ENCODE measurements at regions not wholly inside any gene's neighbourhood (a gene's known extent, or its start where the extent isn't known, plus 50 kb on each side); places are given as distances from the start of the nearest gene placed in this dataset.
"Not testable (repeated sequence)": the region's sequence is repeated elsewhere in the genome, so short reads cannot be mapped to it uniquely, and the experiment has no call there.

GRCh38 chr4:116546759-116547158 lies 538.6 kb downstream of the TRAM1L1 start:
- DNase-seq = no peak

GRCh38 chr4:116544946-116545345 lies 540.4 kb downstream of the TRAM1L1 start:
- no peak for DNase-seq

GRCh38 chr4:116539744-116540143 lies 545.6 kb downstream of the TRAM1L1 start:
- no peak for DNase-seq

DNA sequence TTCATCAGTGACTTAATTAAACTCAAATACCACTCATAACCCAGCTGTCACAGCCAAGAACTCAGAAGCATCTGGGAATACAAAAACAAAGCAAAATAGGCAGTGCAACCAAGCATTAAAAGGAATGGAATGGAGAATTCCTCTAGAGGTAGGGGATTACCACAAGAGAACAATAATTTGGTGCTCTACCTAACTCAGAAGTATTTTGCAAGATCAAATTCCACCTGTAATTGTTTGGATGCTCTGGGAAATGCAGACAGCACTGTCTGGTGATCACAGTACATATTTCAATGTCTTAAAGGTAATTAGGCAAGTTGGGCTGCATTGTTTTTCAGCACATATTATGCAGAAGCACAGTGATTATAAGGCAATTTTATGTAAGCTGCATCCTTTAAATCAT lies 547.5 kb downstream of the TRAM1L1 start:
- no peak for DNase-seq

DNA sequence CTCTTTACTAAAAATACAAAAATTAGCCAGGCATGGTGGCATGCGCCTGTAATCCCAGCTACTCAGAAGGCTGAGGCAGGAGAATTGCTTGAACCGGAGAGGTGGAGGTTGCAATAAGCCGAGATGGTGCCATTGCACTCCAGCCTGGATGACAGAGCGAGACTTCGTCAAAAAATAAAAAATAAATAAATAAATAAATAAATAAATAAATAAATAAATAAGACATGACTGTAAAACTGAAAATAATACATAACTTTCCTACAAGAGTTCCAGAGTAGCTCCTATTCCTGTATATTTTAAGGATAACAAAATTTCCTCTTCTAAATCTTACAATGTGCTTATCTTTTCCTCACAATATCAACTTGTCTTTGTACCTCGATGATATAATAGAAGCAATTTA lies 549.4 kb downstream of the TRAM1L1 start:
- DNase-seq = not testable (repeated sequence)

DNA sequence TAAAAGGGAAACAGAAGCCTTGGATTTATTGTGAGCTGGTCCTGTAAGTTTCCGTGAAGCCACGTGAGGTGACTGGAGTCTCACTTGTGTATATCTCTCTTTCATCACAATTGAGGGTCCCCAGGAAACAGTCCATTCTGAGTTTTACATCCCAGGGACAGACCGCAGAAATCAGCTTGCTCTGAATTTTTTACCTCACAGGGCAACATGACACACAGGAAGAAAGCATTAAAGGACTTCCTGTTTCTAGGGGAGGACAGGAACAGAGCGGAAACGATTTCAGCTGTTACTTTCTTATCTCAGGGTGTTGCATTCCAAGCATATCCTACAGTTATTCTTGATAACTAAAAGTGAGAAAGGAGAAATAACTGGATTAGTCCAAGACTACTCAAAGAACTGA lies 553.5 kb downstream of the TRAM1L1 start:
- no peak for DNase-seq

- no peak for DNase-seq
Observed at GRCh38 chr4:116531026-116531425, 554.4 kb downstream of the TRAM1L1 start.

DNA sequence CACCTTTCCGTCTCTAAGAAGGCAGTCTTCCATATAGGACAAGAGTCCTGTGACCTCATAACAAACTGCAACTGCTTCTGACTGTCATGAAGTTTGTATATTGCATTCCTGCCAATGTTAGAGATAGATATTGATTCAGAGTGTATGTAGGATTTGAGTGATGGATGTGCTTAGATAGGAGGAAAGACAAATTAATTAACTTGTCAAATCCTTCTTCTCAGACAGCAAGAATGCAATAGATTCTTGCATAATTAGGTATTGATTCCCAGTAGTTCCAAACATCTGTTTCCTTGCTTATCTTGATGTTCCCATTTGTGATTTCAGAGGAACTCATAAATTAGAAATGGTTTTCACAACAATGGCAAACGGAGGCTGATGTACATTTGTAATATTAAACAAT lies 555.3 kb downstream of the TRAM1L1 start:
- no peak for DNase-seq

GRCh38 chr4:116529129-116529528 lies 556.2 kb downstream of the TRAM1L1 start:
- no peak for DNase-seq

DNA sequence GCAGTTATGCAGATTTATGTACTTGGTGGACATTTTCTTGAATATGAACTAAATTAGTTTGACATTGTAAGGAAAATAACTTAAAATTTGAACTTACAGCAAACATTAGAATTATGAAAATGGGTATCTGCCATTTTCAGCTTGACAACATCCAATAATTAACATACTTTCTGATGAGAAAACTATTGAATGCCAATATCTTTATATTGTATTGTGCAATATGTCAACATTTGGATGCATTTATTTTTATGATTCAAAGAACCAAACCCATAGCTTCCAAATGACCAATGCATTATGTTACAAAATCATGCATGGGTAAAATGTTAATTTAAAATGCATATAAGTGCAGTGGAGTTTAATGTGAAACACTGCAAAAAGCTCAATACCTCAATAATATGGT lies 562.5 kb downstream of the TRAM1L1 start:
- no peak for DNase-seq

DNA sequence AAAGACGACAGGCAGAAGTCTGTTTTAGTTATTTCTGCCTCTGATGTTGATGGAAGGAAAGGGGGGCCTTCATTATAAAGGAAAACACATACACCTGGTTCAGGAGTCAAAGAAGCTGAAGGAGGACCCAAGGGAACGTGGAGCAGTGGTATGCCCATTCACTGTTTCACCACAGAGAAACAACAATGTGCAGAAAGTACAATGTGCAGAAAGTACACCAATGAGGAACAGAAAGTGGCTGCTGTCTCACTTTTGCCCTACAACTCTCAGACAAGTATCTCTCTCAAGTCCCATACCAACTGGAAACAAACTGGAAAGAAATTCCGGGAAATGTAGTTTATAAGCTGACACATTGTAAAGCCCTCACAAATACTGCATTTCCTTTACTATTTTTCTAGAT lies 564.5 kb downstream of the TRAM1L1 start:
- no peak for DNase-seq

DNA sequence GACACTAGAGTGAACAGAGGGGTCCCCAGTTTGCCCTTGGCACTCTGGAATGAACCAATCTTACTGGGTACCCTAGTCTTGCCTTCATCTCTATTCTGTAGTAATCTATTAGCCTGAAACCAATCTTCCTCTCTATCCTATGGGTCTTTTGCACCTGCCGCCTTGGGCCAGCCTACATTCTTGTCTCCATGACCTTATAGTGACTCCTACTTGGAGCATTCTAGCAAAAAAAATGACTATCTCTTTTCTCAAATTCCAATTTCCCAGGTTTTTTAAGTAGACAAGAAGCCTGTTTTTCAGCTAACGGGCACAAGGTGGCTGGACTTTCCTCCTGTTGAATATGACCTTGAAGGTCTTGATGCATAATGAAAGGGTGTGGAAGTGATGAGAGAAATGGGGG lies 568.7 kb downstream of the TRAM1L1 start:
- no peak for DNase-seq

- no peak for DNase-seq
Observed at GRCh38 chr4:116515959-116516358, 569.4 kb downstream of the TRAM1L1 start.

- no peak for DNase-seq
Observed at GRCh38 chr4:116512552-116512951, 572.8 kb downstream of the TRAM1L1 start.

DNA sequence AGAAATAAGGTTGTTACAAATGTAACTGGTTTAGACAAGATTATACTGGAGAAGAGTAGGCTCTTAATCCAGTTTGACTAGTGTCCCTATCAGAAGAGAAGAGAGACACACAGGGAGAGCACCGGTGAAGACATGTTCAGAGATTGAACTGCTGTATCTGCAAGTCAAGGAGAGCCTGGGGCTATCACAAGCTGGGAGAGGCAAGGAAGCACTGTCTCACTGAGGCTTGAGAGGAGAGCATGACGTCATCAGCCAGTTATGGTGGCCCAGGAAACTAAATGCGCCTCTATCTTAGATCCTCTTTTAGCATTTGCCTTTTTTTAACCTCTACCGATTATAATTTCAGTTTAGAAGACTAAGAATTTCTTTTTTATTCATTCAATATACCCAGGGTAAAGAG lies 583.4 kb downstream of the TRAM1L1 start:
- no peak for DNase-seq

DNA sequence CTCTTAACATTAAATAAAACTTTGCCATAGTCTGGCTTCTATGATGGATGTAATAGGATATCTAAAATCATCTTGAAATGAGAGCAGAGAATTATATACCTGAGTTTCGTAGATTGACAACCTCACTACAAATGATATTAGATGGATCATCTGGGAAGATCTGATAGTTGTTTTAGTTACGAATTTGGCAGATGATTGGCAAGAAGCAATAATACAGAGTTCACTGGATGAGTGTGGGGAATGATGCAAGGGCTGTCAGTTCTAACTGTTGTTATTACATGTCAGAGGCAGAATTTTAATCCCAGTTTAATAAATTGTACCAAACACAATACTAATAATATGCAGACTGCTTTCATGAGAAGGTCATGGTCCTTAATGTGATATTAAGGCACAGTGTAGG lies 585.2 kb downstream of the TRAM1L1 start:
- no peak for DNase-seq

GRCh38 chr4:116489739-116490138 lies 595.6 kb downstream of the TRAM1L1 start:
- DNase-seq = no peak

DNA sequence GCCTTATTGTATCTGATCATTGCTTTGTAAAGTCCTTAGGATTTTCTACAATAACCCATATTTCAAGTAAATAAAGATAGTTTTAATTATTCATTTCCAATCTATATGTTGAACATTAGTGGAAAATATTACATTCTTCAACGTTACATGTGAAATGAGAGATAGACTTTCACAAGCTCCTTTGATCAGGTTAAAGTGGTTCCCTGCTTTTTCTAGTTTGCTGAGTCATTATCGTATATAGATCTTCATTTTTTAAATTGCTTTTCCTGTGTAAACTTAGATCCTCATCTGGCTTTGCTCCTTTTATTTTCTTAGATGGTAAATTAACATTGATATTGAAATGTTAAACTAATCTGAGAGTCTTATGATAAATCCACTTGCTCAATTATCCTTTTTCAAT lies 599.0 kb downstream of the TRAM1L1 start:
- DNase-seq = no peak

DNA sequence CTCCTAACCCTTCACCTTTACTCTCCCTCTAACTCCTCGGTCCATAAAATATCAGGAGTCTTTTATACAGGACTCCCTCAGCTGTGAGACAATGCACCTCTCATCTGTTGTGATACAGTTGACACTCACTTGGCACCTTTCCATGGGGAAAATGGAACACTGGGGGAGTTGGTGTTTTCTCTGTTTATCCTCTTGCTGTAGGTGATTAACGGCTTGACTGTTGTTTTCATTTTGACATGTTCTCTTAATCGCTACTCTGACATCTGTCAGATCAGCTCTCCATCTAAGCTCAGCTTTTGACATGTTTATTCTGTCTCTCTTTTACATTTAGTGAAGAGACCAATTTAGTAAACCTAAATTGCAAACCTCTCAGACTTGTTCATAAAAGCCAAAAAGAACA lies 604.8 kb downstream of the TRAM1L1 start:
- DNase-seq = no peak

DNA sequence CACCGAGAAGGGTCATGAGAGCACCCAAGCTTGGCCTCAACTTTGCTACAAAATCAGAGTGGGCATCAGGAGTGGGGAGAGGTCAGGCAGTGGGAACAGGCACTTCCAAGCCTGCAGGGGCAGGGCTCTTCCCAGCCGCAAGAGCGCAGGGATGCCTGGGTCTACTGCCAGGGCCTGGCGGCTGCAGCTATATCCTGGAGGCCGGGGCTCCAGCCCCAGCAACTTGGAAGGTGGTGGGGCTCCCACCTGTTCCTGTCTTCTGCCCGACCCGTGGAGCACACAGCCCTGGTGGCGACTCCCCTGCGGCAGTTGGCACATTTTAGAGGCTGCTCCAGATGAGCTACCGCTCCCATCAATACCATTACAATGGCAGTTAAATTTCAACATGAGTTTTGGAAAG lies 607.0 kb downstream of the TRAM1L1 start:
- DNase-seq = no peak

DNA sequence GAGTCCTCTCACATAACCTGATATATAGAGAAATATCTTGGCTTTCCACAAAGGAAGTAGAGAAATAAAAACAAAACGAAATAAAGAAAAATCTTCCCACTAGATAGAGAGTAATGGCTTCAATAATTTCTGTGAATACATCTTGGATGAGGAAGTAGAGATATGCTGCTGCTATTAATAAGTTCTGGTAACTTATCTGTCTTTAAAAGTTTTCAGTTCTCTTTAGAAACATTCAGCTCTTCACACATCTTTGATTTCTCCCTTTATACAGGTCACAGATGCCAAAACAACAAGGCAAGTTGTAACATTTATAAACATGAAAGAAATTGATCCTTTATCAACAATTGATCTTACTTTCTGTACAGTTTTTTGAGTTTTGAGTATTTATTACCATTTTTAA lies 615.8 kb downstream of the TRAM1L1 start:
- DNase-seq = no peak

DNA sequence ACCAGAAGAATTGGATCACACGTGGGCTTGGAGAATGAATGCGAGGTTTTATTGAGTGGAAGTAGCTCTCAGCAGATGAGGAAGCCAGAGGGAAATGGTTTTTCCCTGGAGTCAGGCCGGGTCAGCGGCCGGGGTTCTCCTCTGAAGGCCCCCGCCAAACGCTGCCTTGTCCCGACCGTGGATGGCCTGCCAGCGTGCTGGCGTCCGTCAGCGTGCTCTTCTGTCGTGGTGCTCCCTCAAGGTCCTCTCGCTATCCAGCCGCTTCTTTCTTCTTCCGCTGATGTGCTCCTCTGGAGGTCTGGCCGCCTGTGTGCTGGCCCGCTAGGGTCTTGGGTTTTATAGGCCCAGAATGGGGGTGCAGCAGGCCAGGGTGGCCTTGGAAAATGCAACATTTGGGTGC lies 632.2 kb downstream of the TRAM1L1 start:
- no peak for DNase-seq

- no peak for DNase-seq
Observed at GRCh38 chr4:116449764-116450163, 635.6 kb downstream of the TRAM1L1 start.

GRCh38 chr4:116444117-116444516 lies 641.3 kb downstream of the TRAM1L1 start:
- no peak for DNase-seq
